DMS 273 (cell line): ENCODE measurements at regions not wholly inside any gene's neighbourhood (a gene's known extent, or its start where the extent isn't known, plus 50 kb on each side); places are given as distances from the start of the nearest gene placed in this dataset.
A peak's percentile ranks its signal among the peaks of the same experiment; 100 is the strongest.

ENCODE experiments used
- DNase-seq: peaks from one replicate; lab custom pipeline; 2025; ENCODE audit not compliant: unreplicated experiment; lab: John Stamatoyannopoulos, UW

- peak; percentile 39 for DNase-seq
These were observed 260.8 kb upstream of the PSMD7 start for GRCh38 chr16:74035816-74036215.

GRCh38 chr16:74034862-74035261 lies 261.8 kb upstream of the PSMD7 start:
- DNase-seq, result peak; percentile 55

- no peak for DNase-seq
These were observed 262.4 kb upstream of the PSMD7 start for GRCh38 chr16:74034200-74034599.

- DNase-seq, result no peak
These were observed 263.1 kb upstream of the PSMD7 start for GRCh38 chr16:74033441-74033995.

- DNase-seq, result no peak
These were observed 265.1 kb upstream of the PSMD7 start for GRCh38 chr16:74031551-74031950.

- no peak for DNase-seq
These were observed 266.5 kb upstream of the PSMD7 start for GRCh38 chr16:74030000-74030706.

GRCh38 chr16:74029115-74029792 lies 267.4 kb upstream of the PSMD7 start:
- DNase-seq, result no peak

- DNase-seq, result no peak
These were observed 270.0 kb upstream of the PSMD7 start for GRCh38 chr16:74026373-74027281.

GRCh38 chr16:74024953-74025352 lies 271.7 kb upstream of the PSMD7 start:
- no peak for DNase-seq

GRCh38 chr16:74020095-74020670 lies 276.4 kb upstream of the PSMD7 start:
- no peak for DNase-seq

- no peak for DNase-seq
These were observed 277.0 kb upstream of the PSMD7 start for GRCh38 chr16:74019612-74020011.

- no peak for DNase-seq
These were observed 280.7 kb upstream of the PSMD7 start for GRCh38 chr16:74015953-74016352.

- DNase-seq, result no peak
These were observed 297.9 kb upstream of the PSMD7 start for GRCh38 chr16:73998707-73999106.

GRCh38 chr16:73997971-73998370 lies 298.6 kb upstream of the PSMD7 start:
- no peak for DNase-seq

GRCh38 chr16:73997340-73997711 lies 299.3 kb upstream of the PSMD7 start:
- DNase-seq, result no peak

GRCh38 chr16:73996624-73997339 lies 299.8 kb upstream of the PSMD7 start:
- DNase-seq, result no peak

- no peak for DNase-seq
These were observed 302.7 kb upstream of the PSMD7 start for GRCh38 chr16:73993878-73994277.

- DNase-seq, result no peak
These were observed 318.2 kb upstream of the PSMD7 start for GRCh38 chr16:73978407-73978784.

- DNase-seq, result no peak
These were observed 320.0 kb upstream of the PSMD7 start for GRCh38 chr16:73976644-73977043.

GRCh38 chr16:73973174-73973573 lies 323.4 kb upstream of the PSMD7 start:
- no peak for DNase-seq
